NOMO-1 (cell line): ENCODE measurements at regions not wholly inside any gene's neighbourhood (a gene's known extent, or its start where the extent isn't known, plus 50 kb on each side); places are given as distances from the start of the nearest gene placed in this dataset.
A peak's percentile ranks its signal among the peaks of the same experiment; 100 is the strongest.

ENCODE experiments used
- DNase-seq, 2 experiments: peaks; one replicate each; lab custom pipeline; 2025; ENCODE audit not compliant: unreplicated experiment in 2 of 2; lab: John Stamatoyannopoulos, UW

GRCh38 chr20:1720845-1721475, 63.4 kb upstream of the SIRPG start:
- DNase-seq: no peak

- no peak for DNase-seq
Measured at GRCh38 chr20:1720226-1720625, 62.6 kb upstream of the SIRPG start.

GRCh38 chr20:1718604-1719384, 61.2 kb upstream of the SIRPG start:
- DNase-seq: no peak

GRCh38 chr20:1712634-1713624, 55.4 kb upstream of the SIRPG start:
- DNase-seq: no peak

GRCh38 chr20:1711826-1712601, 54.4 kb upstream of the SIRPG start:
- no peak for DNase-seq

GRCh38 chr20:1711266-1711665, 53.7 kb upstream of the SIRPG start:
- DNase-seq: no peak

GRCh38 chr20:1710484-1710883, 52.9 kb upstream of the SIRPG start:
- no peak for DNase-seq

- DNase-seq: peak; percentile 17 to 82
Measured at GRCh38 chr20:1707588-1708449, 50.2 kb upstream of the SIRPG start.
